LNCAP (cell line): ENCODE measurements at regions not wholly inside any gene's neighbourhood (a gene's known extent, or its start where the extent isn't known, plus 50 kb on each side); places are given as distances from the start of the nearest gene placed in this dataset.

ENCODE experiments used
- TF ChIP-seq, protein P1 (sequence below): fragments of 450-650 bp; IDR thresholded peaks from 2 replicates; pipeline ENCODE4 v1.5.1; 2017; ENCODE audit warnings: mild to moderate bottlenecking

DNA sequence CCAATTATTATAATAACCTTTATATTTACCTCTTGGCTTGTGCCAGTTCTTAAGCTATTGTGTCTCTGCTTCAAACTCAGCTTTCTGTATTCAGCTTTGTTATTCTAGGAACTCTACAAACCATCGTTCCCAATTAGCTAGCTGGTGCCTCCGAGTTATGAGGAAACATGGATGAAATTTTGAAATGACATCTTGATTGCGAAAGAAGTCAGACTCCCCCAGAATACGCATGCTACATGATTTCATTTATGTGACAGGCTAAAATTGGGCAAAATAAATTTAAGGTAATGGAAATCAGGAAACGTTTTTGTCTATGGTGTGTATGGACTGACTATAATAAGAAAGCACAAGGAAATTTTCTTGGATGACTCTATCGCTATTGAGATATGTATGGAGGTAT lies 256.8 kb upstream of the NCAM2 start:
- TF ChIP-seq, protein P1, sequence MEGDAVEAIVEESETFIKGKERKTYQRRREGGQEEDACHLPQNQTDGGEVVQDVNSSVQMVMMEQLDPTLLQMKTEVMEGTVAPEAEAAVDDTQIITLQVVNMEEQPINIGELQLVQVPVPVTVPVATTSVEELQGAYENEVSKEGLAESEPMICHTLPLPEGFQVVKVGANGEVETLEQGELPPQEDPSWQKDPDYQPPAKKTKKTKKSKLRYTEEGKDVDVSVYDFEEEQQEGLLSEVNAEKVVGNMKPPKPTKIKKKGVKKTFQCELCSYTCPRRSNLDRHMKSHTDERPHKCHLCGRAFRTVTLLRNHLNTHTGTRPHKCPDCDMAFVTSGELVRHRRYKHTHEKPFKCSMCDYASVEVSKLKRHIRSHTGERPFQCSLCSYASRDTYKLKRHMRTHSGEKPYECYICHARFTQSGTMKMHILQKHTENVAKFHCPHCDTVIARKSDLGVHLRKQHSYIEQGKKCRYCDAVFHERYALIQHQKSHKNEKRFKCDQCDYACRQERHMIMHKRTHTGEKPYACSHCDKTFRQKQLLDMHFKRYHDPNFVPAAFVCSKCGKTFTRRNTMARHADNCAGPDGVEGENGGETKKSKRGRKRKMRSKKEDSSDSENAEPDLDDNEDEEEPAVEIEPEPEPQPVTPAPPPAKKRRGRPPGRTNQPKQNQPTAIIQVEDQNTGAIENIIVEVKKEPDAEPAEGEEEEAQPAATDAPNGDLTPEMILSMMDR, result no peak

GRCh38 chr21:20760221-20760620 lies 238.0 kb upstream of the NCAM2 start:
- TF ChIP-seq, protein P1, result no peak

- TF ChIP-seq, protein P1, result no peak
These were observed 223.5 kb upstream of the NCAM2 start for GRCh38 chr21:20774737-20775136.

DNA sequence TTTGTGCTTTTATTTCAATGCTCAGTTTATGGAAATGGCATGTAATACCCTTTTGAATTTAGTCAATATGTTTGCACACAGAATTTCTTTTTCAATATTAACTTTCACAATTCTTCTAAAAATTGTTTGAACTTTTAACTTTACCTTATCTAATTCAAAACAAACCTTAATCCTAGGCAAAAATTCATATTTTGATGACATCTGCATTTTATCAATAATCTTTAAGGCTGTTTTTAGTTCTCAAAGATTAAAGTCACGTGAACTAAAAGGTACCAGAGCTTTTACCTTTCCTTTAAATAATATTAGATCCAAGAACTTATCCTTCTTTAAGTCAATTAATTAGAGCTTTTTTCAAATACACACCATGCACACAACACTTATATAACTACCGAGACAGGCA lies 218.9 kb upstream of the NCAM2 start:
- TF ChIP-seq, protein P1, result no peak

- TF ChIP-seq, protein P1, result no peak
These were observed 214.6 kb upstream of the NCAM2 start for GRCh38 chr21:20783611-20784010.

DNA sequence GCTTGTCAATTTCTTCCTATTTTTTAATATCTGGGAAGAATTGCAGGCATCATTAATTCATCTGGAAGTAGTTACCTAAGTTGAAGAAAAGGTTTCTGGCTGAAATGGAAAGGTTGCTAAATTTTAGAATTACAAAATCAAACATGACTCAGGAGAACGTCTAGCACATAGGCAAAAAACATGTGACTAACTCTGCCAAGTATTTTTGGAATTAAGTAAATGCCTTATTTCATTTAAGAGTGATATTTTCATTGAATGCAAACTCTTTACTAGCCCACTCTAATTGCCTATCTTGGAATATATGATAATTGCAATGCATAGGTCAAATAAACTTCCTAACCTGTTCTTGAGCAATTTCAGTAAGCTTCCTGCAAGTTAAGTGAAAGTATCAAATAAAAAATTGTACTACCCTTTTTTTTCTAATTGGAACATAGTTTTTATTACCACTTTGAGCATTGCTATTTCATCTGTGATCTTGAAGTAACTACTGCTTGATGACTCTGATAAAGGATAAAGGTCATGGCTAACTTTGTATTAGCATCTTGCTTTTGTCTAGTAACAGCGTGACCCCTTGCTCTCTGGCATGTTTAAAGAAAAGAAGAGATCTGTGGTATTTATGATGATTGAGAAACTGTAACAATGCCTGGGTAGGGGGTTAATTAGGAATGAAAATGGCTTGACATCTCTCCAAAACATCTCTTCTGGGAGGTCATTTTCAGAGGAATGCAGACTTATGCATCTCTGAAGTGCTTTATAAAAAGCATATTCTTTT lies 208.3 kb upstream of the NCAM2 start:
- TF ChIP-seq, protein P1, result no peak

GRCh38 chr21:20800106-20800505 lies 198.1 kb upstream of the NCAM2 start:
- TF ChIP-seq, protein P1, result no peak

DNA sequence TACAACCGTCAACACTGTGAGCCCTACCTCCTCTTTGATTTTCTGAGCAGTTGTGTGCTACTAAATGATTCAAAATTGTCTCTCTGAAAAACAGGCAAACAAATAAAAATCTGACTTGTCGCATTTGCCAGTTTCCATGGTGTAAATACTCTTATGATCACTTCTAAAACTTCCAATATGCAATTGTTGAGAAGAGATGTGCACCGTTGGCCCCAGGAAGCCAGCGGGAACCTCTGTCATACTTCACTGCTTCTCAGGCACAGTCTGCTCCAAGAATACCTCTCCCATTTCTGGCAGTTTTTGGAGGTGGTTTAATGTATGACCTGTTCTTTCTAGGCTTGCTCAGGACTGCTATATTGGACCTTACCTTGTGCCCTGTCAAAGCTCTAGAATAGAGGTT lies 196.0 kb upstream of the NCAM2 start:
- TF ChIP-seq, protein P1, result no peak
